SK-N-SH treated with all-trans-retinoic acid at 6 μM for 48 hours (cell line): ENCODE measurements at regions not wholly inside any gene's neighbourhood (a gene's known extent, or its start where the extent isn't known, plus 50 kb on each side); places are given as distances from the start of the nearest gene placed in this dataset.
A peak's percentile ranks its signal among the peaks of the same experiment; 100 is the strongest.

ENCODE experiments used
- ATAC-seq: fragments of 200-7000 bp; cut with Tn5 transposase; 3 replicates; pipeline ENCODE4 v1.9.1; 2020; ENCODE audit warnings: mild to moderate bottlenecking, moderate library complexity
- CSDC2 ChIP-seq: fragments of 250-450 bp; sonication (Bioruptor Pico); IDR thresholded peaks from 2 replicates; pipeline ENCODE4 v1.5.0; 2020; ENCODE audit warnings: mild to moderate bottlenecking, moderate library complexity
- ESRRG ChIP-seq: fragments of 250-450 bp; sonication (Bioruptor Pico); IDR thresholded peaks from 2 replicates; pipeline ENCODE4 v1.6.1; 2021; ENCODE audit warnings: mild to moderate bottlenecking
- ISL1 ChIP-seq: fragments of 250-450 bp; sonication (Bioruptor Pico); IDR thresholded peaks from 2 replicates; pipeline ENCODE4 v2.1.2; 2022; ENCODE audit warnings: mild to moderate bottlenecking, moderate library complexity
- PPARA ChIP-seq: fragments of 250-450 bp; sonication (Bioruptor Pico); IDR thresholded peaks from 2 replicates; pipeline ENCODE4 v1.5.0; 2020; ENCODE audit warnings: mild to moderate bottlenecking, borderline replicate concordance
- RARB ChIP-seq: fragments of 250-450 bp; sonication (Bioruptor Pico); IDR thresholded peaks from 2 replicates; pipeline ENCODE4 v1.8.0; 2021; ENCODE audit warnings: mild to moderate bottlenecking, moderate library complexity
- SNAI2 ChIP-seq: fragments of 250-450 bp; sonication (Bioruptor Pico); IDR thresholded peaks from 2 replicates; pipeline ENCODE4 v1.5.0; 2020; ENCODE audit warnings: mild to moderate bottlenecking, moderate library complexity
- TCF4 ChIP-seq: fragments of 250-450 bp; sonication (Bioruptor Pico); IDR thresholded peaks from 2 replicates; pipeline ENCODE4 v1.8.0; 2021; ENCODE audit warnings: mild to moderate bottlenecking, moderate library complexity, borderline replicate concordance
- TOX ChIP-seq: fragments of 250-450 bp; sonication (Bioruptor Pico); IDR thresholded peaks from 2 replicates; pipeline ENCODE4 v1.8.0; 2021; ENCODE audit warnings: mild to moderate bottlenecking, moderate library complexity, borderline replicate concordance
- ZFP3 ChIP-seq: fragments of 250-450 bp; sonication (Bioruptor Pico); IDR thresholded peaks from 2 replicates; pipeline ENCODE4 v1.5.0; 2020; ENCODE audit warnings: mild to moderate bottlenecking, moderate library complexity
- ZFP30 ChIP-seq: fragments of 450-650 bp; formaldehyde crosslinking; IDR thresholded peaks from 2 replicates; pipeline ENCODE4 v1.5.0; 2022; ENCODE audit warnings: mild to moderate bottlenecking, moderate library complexity
- ZNF70 ChIP-seq: fragments of 450-650 bp; formaldehyde crosslinking; IDR thresholded peaks from 2 replicates; pipeline ENCODE4 v1.5.0; 2020; ENCODE audit warnings: mild to moderate bottlenecking, moderate library complexity
- TF ChIP-seq, protein P1 (sequence below): fragments of 250-450 bp; sonication (Bioruptor Pico); IDR thresholded peaks from 2 replicates; pipeline ENCODE4 v1.5.1; 2021; ENCODE audit warnings: mild to moderate bottlenecking, moderate library complexity
- TF ChIP-seq, protein P2 (sequence below): fragments of 250-450 bp; sonication (Bioruptor Pico); IDR thresholded peaks from 2 replicates; pipeline ENCODE4 v1.8.0; 2021; ENCODE audit warnings: low read depth, mild to moderate bottlenecking, moderate library complexity, borderline replicate concordance
- TF ChIP-seq, protein P3 (sequence below): fragments of 250-450 bp; sonication (Bioruptor Pico); IDR thresholded peaks from 2 replicates; pipeline ENCODE4 v1.8.0; 2020; ENCODE audit warnings: mild to moderate bottlenecking, moderate library complexity, borderline replicate concordance
- TF ChIP-seq, protein P4 (sequence below): fragments of 250-450 bp; sonication (Bioruptor Pico); IDR thresholded peaks from 2 replicates; pipeline ENCODE4 v1.5.0; 2020; ENCODE audit warnings: mild to moderate bottlenecking, moderate library complexity

DNA sequence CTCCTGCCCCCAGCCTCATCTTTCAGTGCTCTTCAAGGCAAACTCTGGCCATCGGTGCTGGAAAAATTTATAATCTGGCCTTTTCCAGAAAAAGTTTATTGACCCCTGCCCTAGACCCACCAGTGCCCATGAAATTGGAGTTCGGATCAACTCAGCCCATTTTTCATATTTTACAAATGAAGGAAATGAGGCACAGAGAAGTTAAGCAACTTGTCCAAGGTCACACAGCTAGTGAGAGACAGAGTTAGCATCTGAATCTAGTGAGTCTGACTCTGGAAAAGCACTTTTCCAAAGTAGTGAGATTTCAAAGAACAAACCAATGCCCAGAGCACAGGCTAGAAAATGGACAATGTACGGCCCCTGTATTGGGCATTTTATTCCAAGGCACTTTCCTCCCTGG, 69.4 kb upstream of the TLE3 start (continued):
- TF ChIP-seq CSDC2 (CRISPR knock-in tag) (no peak), ZFP3 (CRISPR knock-in tag) (no peak), PPARA (no peak), ISL1 (CRISPR knock-in tag) (no peak), TOX (CRISPR knock-in tag) (no peak)

DNA sequence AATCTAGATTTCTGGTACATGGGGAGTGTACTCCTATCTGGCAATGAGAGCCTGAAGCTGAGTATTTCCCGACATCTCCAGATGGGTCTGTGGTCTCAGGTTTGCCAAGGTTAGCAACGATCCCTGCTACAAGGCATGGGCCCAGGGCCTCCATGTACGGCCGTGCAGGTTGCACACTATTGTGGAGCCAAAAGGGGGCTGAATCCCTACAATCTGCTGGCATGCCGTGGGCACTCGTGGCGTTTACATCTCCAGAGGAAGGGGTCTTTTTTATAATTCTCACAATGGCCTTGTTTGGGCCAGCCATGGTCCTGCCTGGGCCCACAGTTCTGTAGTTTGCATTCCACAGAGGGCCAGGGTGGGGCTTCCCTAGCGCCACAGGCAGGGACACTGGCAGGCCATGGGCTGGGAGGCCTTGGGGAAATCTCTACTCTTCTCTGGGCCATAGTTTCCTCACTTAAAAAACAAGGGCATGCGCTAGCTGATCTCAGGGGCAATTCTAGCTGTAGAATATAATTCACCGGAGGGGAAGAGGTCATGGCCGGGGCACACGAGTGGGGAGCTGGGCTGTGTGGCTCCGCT, 68.9 kb upstream of the TLE3 start:
- TF ChIP-seq, protein P1, sequence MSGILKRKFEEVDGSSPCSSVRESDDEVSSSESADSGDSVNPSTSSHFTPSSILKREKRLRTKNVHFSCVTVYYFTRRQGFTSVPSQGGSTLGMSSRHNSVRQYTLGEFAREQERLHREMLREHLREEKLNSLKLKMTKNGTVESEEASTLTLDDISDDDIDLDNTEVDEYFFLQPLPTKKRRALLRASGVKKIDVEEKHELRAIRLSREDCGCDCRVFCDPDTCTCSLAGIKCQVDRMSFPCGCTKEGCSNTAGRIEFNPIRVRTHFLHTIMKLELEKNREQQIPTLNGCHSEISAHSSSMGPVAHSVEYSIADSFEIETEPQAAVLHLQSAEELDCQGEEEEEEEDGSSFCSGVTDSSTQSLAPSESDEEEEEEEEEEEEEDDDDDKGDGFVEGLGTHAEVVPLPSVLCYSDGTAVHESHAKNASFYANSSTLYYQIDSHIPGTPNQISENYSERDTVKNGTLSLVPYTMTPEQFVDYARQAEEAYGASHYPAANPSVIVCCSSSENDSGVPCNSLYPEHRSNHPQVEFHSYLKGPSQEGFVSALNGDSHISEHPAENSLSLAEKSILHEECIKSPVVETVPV (CRISPR knock-in tag): no peak
- no peak for TF ChIP-seq ZFP30
- TF ChIP-seq ESRRG (CRISPR knock-in tag): no peak
- TF ChIP-seq TCF4 (CRISPR knock-in tag): no peak
- TF ChIP-seq ISL1 (CRISPR knock-in tag): no peak
- TF ChIP-seq, protein P2, sequence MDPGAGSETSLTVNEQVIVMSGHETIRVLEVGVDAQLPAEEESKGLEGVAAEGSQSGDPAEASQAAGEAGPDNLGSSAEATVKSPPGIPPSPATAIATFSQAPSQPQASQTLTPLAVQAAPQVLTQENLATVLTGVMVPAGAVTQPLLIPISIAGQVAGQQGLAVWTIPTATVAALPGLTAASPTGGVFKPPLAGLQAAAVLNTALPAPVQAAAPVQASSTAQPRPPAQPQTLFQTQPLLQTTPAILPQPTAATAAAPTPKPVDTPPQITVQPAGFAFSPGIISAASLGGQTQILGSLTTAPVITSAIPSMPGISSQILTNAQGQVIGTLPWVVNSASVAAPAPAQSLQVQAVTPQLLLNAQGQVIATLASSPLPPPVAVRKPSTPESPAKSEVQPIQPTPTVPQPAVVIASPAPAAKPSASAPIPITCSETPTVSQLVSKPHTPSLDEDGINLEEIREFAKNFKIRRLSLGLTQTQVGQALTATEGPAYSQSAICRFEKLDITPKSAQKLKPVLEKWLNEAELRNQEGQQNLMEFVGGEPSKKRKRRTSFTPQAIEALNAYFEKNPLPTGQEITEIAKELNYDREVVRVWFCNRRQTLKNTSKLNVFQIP (CRISPR knock-in tag): no peak
- TF ChIP-seq, protein P3, sequence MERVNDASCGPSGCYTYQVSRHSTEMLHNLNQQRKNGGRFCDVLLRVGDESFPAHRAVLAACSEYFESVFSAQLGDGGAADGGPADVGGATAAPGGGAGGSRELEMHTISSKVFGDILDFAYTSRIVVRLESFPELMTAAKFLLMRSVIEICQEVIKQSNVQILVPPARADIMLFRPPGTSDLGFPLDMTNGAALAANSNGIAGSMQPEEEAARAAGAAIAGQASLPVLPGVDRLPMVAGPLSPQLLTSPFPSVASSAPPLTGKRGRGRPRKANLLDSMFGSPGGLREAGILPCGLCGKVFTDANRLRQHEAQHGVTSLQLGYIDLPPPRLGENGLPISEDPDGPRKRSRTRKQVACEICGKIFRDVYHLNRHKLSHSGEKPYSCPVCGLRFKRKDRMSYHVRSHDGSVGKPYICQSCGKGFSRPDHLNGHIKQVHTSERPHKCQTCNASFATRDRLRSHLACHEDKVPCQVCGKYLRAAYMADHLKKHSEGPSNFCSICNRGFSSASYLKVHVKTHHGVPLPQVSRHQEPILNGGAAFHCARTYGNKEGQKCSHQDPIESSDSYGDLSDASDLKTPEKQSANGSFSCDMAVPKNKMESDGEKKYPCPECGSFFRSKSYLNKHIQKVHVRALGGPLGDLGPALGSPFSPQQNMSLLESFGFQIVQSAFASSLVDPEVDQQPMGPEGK: no peak
- no peak for TF ChIP-seq ZNF70 (CRISPR knock-in tag)
- TF ChIP-seq RARB (CRISPR knock-in tag): no peak
- no peak for TF ChIP-seq SNAI2
- TF ChIP-seq PPARA: no peak
- TF ChIP-seq, all 23 proteins: peak for 0
- no peak for ATAC-seq

DNA sequence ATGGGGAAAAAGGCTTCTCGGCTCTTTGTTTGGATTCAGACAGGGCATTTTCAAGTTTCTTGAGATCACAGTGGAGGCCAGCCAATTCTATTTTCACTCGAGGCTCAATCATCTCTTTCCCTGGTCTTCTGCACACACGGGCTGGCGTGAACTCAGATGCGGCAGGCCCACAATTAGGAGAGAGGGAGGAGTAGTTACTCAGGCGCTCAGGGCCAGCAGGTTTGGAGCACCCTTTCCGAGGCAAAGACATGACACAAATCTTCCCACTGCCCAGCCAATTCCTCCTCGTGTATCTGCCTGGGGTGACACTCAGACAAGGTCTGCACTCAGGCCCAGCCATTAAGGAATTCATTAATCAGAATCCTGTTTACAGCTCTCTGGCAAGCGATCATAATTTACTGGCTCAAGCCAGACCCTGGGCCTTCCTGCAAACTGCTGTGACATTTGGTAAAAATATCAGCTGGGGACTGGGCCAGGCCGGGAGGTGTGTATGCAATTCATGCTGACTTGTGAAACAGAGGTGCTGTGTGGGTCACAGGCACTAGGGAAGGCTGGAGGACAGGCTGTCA, 68.1 kb upstream of the TLE3 start:
- peak; percentile 54; the same call in 2 of the 3 replicates for ATAC-seq
- no peak for TF ChIP-seq ZFP30
- TF ChIP-seq, protein P4, sequence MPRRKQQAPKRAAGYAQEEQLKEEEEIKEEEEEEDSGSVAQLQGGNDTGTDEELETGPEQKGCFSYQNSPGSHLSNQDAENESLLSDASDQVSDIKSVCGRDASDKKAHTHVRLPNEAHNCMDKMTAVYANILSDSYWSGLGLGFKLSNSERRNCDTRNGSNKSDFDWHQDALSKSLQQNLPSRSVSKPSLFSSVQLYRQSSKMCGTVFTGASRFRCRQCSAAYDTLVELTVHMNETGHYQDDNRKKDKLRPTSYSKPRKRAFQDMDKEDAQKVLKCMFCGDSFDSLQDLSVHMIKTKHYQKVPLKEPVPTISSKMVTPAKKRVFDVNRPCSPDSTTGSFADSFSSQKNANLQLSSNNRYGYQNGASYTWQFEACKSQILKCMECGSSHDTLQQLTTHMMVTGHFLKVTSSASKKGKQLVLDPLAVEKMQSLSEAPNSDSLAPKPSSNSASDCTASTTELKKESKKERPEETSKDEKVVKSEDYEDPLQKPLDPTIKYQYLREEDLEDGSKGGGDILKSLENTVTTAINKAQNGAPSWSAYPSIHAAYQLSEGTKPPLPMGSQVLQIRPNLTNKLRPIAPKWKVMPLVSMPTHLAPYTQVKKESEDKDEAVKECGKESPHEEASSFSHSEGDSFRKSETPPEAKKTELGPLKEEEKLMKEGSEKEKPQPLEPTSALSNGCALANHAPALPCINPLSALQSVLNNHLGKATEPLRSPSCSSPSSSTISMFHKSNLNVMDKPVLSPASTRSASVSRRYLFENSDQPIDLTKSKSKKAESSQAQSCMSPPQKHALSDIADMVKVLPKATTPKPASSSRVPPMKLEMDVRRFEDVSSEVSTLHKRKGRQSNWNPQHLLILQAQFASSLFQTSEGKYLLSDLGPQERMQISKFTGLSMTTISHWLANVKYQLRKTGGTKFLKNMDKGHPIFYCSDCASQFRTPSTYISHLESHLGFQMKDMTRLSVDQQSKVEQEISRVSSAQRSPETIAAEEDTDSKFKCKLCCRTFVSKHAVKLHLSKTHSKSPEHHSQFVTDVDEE (CRISPR knock-in tag): peak; percentile 60; the same call in 1 of the 2 replicates

DNA sequence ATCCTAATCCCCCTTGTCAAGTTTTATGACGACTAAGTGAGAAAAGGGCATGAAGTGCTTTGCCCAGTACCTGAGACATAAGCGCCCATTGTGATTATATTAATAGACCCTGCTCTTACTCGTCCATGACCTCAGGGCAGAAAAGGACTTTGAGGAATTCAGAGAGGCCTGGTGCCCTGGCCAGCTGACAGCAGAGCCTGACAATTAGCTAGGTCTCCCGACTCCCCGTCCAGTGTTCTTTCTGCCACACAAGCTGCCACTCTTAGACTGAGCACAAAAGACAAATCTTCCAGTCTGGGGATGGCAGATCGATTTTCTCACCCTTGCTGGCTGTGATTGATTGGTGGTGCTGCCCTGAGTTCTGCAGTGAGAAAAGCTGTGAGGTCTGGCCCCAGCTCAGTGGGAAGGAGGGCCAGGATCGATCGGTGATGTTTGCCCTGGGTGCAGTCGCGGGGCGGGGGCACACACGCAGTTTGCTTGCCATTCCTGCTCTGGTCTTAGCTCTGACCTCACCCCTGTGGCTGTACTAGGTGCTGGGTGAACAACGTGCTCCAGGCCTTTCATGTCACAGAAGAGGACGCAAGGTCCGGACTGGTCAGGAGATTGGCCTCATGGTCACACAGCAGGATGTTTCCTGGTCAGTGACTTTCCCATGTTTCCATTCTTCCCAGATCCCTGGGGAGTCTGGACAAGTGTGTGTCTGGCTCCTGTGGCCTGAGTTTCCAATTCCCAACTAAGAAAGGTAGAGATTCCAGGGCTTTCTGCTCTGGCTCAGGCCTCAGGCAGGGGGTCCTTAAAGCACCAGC, 67.4 kb upstream of the TLE3 start:
- no peak for ATAC-seq
- TF ChIP-seq, protein P4 (CRISPR knock-in tag): no peak
- TF ChIP-seq ZFP3 (CRISPR knock-in tag): no peak
